GM23338 (cell line): ENCODE measurements at regions not wholly inside any gene's neighbourhood (a gene's known extent, or its start where the extent isn't known, plus 50 kb on each side); places are given as distances from the start of the nearest gene placed in this dataset.

ENCODE experiments used
- ATAC-seq: fragments of 200-7000 bp; cut with Tn5 transposase; 3 replicates; pipeline ENCODE4 v1.9.1; 2020
- DNase-seq: peaks from one replicate; pipeline ENCODE4 v3.0.0-alpha.2; 2015; ENCODE audit warnings: low spot score
- H2AFZ ChIP-seq: fragments of 200-600 bp; sonication (generic); 2 replicates; pipeline ENCODE4 v1.8.0; 2016; ENCODE audit warnings: antibody characterized with exemption, mild to moderate bottlenecking, moderate library complexity
- H3F3A ChIP-seq: fragments of 200-600 bp; sonication (generic); replicated peaks from 2 replicates; pipeline ENCODE4 v1.8.0; 2017; ENCODE audit warnings: antibody characterized with exemption, mixed run types, low read depth
- H3K27ac ChIP-seq: fragments of 200-600 bp; sonication (generic); 2 replicates; pipeline ENCODE4 v1.6.1; 2016; ENCODE audit warnings: low read depth
- H3K27me3 ChIP-seq: fragments of 200-600 bp; sonication (generic); 2 replicates; pipeline ENCODE4 v1.8.0; 2016; ENCODE audit warnings: mild to moderate bottlenecking, mixed run types, moderate library complexity; ENCODE audit not compliant: insufficient read depth
- H3K36me3 ChIP-seq: fragments of 200-600 bp; sonication (generic); 2 replicates; pipeline ENCODE4 v1.8.0; 2016; ENCODE audit warnings: mild to moderate bottlenecking; ENCODE audit not compliant: insufficient read depth
- H3K4me1 ChIP-seq: fragments of 200-600 bp; sonication (generic); 2 replicates; pipeline ENCODE4 v1.8.0; 2016; ENCODE audit warnings: mild to moderate bottlenecking, moderate library complexity; ENCODE audit not compliant: insufficient read depth
- H3K4me2 ChIP-seq: fragments of 200-600 bp; sonication (generic); 2 replicates; pipeline ENCODE4 v1.7.1; 2017; ENCODE audit warnings: mixed run types
- H3K4me3 ChIP-seq: fragments of 200-600 bp; sonication (generic); 2 replicates; pipeline ENCODE4 v1.6.1; 2016; ENCODE audit warnings: mixed run types
- H3K79me2 ChIP-seq: fragments of 200-600 bp; sonication (generic); replicated peaks from 2 replicates; pipeline ENCODE4 v1.8.0; 2017; ENCODE audit warnings: mild to moderate bottlenecking; ENCODE audit not compliant: insufficient read depth
- H3K9me2 ChIP-seq: fragments of 200-600 bp; sonication (generic); 2 replicates; pipeline ENCODE4 v1.8.0; 2017; ENCODE audit not compliant: insufficient read depth
- H4K20me1 ChIP-seq: fragments of 200-600 bp; sonication (generic); replicated peaks from 2 replicates; pipeline ENCODE4 v1.8.0; 2017; ENCODE audit warnings: mild to moderate bottlenecking; ENCODE audit not compliant: insufficient read depth
- H3K27ac Mint-ChIP-seq: 2 replicates; pipeline ENCODE4 v1.8.0; 2020; ENCODE audit warnings: inconsistent platforms, mild to moderate bottlenecking, moderate library complexity, mixed read lengths
- H3K27me3 Mint-ChIP-seq: 3 replicates; pipeline ENCODE4 v1.8.0; 2022; ENCODE audit warnings: low read depth, mild to moderate bottlenecking, moderate library complexity, mixed read lengths, inconsistent platforms; ENCODE audit not compliant: insufficient read depth, poor library complexity
- H3K36me3 Mint-ChIP-seq: 3 replicates; pipeline ENCODE4 v1.8.0; 2021; ENCODE audit warnings: low read depth, mild to moderate bottlenecking, inconsistent platforms, moderate library complexity, mixed read lengths
- H3K4me1 Mint-ChIP-seq: 3 replicates; pipeline ENCODE4 v1.8.0; 2020; ENCODE audit warnings: mild to moderate bottlenecking, inconsistent platforms, mixed read lengths
- H3K4me3 Mint-ChIP-seq: 3 replicates; pipeline ENCODE4 v1.8.0; 2021; ENCODE audit warnings: moderate library complexity, mild to moderate bottlenecking, inconsistent platforms, mixed read lengths
- H3K9me3 Mint-ChIP-seq: 3 replicates; pipeline ENCODE4 v1.8.0; 2020; ENCODE audit warnings: moderate library complexity, mild to moderate bottlenecking, inconsistent platforms, mixed read lengths
- EZH2 ChIP-seq: fragments of 200-600 bp; sonication (generic); IDR thresholded peaks from one replicate; pipeline ENCODE4 v1.8.0; 2017; ENCODE audit warnings: antibody characterized with exemption, mild to moderate bottlenecking, low read depth; ENCODE audit not compliant: unreplicated experiment
- EZH2phosphoT487 ChIP-seq: fragments of 200-600 bp; sonication (generic); IDR thresholded peaks from one replicate; pipeline ENCODE4 v1.8.1; 2018; ENCODE audit warnings: antibody characterized with exemption; ENCODE audit not compliant: unreplicated experiment
- JUNB ChIP-seq: IDR thresholded peaks from one replicate; pipeline ENCODE4 v1.6.1; 2016; ENCODE audit warnings: antibody characterized with exemption; ENCODE audit not compliant: unreplicated experiment
- NANOG ChIP-seq: IDR thresholded peaks from 2 replicates; pipeline ENCODE4 v1.6.1; 2016; ENCODE audit warnings: antibody characterized with exemption, borderline replicate concordance
- POLR2AphosphoS5 ChIP-seq: IDR thresholded peaks from 2 replicates; pipeline ENCODE4 v1.6.1; 2016; ENCODE audit warnings: antibody characterized with exemption, low read depth
- STAT1 ChIP-seq: IDR thresholded peaks from one replicate; pipeline ENCODE4 v1.6.1; 2016; ENCODE audit warnings: antibody characterized with exemption; ENCODE audit not compliant: unreplicated experiment
- TF ChIP-seq, protein P1 (sequence below): IDR thresholded peaks from one replicate; pipeline ENCODE4 v1.6.1; 2018; ENCODE audit warnings: antibody characterized with exemption; ENCODE audit not compliant: unreplicated experiment
- TF ChIP-seq, protein P2 (sequence below), 2 experiments: fragments of 200-600 bp in 1 of 2; sonication (generic) in 1 of 2; conservative IDR thresholded peaks; 2 replicates each; pipeline versions ENCODE4 v1.5.1 to v1.6.1; 2016 to 2017; ENCODE audit warnings: antibody characterized with exemption in 2 of 2, low read depth in 2 of 2, mild to moderate bottlenecking in 2 of 2, moderate library complexity in 1 of 2
- TF ChIP-seq, protein P3 (sequence below): IDR thresholded peaks from 2 replicates; pipeline ENCODE4 v1.6.1; 2016; ENCODE audit warnings: antibody characterized with exemption
- TF ChIP-seq, protein P4 (sequence below): fragments of 250-450 bp; sonication (Bioruptor Pico); IDR thresholded peaks from 2 replicates; pipeline ENCODE4 v1.5.0; 2020; ENCODE audit warnings: mild to moderate bottlenecking, moderate library complexity

DNA sequence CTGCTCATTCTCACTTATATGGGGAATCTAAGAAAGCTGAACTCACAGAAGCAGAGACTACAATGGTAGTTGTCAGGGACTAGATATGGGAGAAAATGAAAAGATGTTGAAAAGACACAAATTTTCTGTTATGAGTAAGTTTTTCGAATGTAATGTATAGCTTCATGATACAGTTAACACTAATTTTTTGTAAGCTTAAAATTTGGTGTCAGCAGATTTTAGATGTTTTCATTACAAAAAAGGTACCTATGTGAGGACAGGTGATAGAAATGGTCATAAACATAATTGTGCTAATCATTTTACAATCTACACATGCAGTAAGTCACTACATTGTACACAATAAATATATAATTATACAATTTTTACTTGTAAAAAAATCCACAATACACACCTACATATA, 286.6 kb downstream of the ZNF33B start:
- H3K4me3 ChIP-seq = no peak overlapping the region
- no peak overlapping the region for H3K27ac ChIP-seq
- Mint-ChIP-seq H3K36me3 (peaks cover 10% of the 10 kb centered on the region; the same call in 2 of the 3 replicates), H3K4me3 (no peak overlapping the region), H3K9me3 (peaks cover 74% of the 10 kb centered on the region), H3K27me3 (no peaks in the 10 kb centered on the region), H3K27ac (no peak overlapping the region), H3K4me1 (no peaks in the 10 kb centered on the region)
- no peak overlapping the region for H2AFZ ChIP-seq
- no peak overlapping the region for H3K4me2 ChIP-seq
- no peaks in the 10 kb centered on the region for H3F3A ChIP-seq
- no peaks in the 10 kb centered on the region for H3K9me2 ChIP-seq
- DNase-seq = no peak
- peaks cover 13% of the 10 kb centered on the region; the same call in 1 of the 2 replicates for H3K36me3 ChIP-seq
- no peaks in the 10 kb centered on the region for H4K20me1 ChIP-seq
- ATAC-seq = no peak
- no peaks in the 10 kb centered on the region for H3K27me3 ChIP-seq
- H3K4me1 ChIP-seq = no peaks in the 10 kb centered on the region
- H3K79me2 ChIP-seq = peaks cover 83% of the 10 kb centered on the region
- TF ChIP-seq, protein P1, sequence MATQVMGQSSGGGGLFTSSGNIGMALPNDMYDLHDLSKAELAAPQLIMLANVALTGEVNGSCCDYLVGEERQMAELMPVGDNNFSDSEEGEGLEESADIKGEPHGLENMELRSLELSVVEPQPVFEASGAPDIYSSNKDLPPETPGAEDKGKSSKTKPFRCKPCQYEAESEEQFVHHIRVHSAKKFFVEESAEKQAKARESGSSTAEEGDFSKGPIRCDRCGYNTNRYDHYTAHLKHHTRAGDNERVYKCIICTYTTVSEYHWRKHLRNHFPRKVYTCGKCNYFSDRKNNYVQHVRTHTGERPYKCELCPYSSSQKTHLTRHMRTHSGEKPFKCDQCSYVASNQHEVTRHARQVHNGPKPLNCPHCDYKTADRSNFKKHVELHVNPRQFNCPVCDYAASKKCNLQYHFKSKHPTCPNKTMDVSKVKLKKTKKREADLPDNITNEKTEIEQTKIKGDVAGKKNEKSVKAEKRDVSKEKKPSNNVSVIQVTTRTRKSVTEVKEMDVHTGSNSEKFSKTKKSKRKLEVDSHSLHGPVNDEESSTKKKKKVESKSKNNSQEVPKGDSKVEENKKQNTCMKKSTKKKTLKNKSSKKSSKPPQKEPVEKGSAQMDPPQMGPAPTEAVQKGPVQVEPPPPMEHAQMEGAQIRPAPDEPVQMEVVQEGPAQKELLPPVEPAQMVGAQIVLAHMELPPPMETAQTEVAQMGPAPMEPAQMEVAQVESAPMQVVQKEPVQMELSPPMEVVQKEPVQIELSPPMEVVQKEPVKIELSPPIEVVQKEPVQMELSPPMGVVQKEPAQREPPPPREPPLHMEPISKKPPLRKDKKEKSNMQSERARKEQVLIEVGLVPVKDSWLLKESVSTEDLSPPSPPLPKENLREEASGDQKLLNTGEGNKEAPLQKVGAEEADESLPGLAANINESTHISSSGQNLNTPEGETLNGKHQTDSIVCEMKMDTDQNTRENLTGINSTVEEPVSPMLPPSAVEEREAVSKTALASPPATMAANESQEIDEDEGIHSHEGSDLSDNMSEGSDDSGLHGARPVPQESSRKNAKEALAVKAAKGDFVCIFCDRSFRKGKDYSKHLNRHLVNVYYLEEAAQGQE = no peak
- TF ChIP-seq EZH2phosphoT487 (no peak), EZH2 (no peak), NANOG (no peak), JUNB (no peak), STAT1 (no peak), POLR2AphosphoS5 (no peak)
- TF ChIP-seq, protein P2, sequence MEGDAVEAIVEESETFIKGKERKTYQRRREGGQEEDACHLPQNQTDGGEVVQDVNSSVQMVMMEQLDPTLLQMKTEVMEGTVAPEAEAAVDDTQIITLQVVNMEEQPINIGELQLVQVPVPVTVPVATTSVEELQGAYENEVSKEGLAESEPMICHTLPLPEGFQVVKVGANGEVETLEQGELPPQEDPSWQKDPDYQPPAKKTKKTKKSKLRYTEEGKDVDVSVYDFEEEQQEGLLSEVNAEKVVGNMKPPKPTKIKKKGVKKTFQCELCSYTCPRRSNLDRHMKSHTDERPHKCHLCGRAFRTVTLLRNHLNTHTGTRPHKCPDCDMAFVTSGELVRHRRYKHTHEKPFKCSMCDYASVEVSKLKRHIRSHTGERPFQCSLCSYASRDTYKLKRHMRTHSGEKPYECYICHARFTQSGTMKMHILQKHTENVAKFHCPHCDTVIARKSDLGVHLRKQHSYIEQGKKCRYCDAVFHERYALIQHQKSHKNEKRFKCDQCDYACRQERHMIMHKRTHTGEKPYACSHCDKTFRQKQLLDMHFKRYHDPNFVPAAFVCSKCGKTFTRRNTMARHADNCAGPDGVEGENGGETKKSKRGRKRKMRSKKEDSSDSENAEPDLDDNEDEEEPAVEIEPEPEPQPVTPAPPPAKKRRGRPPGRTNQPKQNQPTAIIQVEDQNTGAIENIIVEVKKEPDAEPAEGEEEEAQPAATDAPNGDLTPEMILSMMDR (conservative IDR thresholded peaks at IDR 0.05; ENCODE audit: low read depth in 2 of 2) = no peak
- TF ChIP-seq, protein P3, sequence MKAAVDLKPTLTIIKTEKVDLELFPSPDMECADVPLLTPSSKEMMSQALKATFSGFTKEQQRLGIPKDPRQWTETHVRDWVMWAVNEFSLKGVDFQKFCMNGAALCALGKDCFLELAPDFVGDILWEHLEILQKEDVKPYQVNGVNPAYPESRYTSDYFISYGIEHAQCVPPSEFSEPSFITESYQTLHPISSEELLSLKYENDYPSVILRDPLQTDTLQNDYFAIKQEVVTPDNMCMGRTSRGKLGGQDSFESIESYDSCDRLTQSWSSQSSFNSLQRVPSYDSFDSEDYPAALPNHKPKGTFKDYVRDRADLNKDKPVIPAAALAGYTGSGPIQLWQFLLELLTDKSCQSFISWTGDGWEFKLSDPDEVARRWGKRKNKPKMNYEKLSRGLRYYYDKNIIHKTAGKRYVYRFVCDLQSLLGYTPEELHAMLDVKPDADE = no peak
- TF ChIP-seq, protein P4, sequence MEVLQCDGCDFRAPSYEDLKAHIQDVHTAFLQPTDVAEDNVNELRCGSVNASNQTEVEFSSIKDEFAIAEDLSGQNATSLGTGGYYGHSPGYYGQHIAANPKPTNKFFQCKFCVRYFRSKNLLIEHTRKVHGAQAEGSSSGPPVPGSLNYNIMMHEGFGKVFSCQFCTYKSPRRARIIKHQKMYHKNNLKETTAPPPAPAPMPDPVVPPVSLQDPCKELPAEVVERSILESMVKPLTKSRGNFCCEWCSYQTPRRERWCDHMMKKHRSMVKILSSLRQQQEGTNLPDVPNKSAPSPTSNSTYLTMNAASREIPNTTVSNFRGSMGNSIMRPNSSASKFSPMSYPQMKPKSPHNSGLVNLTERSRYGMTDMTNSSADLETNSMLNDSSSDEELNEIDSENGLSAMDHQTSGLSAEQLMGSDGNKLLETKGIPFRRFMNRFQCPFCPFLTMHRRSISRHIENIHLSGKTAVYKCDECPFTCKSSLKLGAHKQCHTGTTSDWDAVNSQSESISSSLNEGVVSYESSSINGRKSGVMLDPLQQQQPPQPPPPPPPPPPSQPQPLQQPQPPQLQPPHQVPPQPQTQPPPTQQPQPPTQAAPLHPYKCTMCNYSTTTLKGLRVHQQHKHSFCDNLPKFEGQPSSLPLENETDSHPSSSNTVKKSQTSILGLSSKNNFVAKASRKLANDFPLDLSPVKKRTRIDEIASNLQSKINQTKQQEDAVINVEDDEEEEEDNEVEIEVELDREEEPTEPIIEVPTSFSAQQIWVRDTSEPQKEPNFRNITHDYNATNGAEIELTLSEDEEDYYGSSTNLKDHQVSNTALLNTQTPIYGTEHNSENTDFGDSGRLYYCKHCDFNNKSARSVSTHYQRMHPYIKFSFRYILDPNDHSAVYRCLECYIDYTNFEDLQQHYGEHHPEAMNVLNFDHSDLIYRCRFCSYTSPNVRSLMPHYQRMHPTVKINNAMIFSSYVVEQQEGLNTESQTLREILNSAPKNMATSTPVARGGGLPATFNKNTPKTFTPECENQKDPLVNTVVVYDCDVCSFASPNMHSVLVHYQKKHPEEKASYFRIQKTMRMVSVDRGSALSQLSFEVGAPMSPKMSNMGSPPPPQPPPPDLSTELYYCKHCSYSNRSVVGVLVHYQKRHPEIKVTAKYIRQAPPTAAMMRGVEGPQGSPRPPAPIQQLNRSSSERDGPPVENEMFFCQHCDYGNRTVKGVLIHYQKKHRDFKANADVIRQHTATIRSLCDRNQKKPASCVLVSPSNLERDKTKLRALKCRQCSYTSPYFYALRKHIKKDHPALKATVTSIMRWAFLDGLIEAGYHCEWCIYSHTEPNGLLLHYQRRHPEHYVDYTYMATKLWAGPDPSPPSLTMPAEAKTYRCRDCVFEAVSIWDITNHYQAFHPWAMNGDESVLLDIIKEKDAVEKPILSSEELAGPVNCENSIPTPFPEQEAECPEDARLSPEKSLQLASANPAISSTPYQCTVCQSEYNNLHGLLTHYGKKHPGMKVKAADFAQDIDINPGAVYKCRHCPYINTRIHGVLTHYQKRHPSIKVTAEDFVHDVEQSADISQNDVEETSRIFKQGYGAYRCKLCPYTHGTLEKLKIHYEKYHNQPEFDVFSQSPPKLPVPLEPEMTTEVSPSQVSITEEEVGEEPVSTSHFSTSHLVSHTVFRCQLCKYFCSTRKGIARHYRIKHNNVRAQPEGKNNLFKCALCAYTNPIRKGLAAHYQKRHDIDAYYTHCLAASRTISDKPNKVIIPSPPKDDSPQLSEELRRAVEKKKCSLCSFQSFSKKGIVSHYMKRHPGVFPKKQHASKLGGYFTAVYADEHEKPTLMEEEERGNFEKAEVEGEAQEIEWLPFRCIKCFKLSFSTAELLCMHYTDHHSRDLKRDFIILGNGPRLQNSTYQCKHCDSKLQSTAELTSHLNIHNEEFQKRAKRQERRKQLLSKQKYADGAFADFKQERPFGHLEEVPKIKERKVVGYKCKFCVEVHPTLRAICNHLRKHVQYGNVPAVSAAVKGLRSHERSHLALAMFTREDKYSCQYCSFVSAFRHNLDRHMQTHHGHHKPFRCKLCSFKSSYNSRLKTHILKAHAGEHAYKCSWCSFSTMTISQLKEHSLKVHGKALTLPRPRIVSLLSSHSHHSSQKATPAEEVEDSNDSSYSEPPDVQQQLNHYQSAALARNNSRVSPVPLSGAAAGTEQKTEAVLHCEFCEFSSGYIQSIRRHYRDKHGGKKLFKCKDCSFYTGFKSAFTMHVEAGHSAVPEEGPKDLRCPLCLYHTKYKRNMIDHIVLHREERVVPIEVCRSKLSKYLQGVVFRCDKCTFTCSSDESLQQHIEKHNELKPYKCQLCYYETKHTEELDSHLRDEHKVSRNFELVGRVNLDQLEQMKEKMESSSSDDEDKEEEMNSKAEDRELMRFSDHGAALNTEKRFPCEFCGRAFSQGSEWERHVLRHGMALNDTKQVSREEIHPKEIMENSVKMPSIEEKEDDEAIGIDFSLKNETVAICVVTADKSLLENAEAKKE = no peak
